OCI-LY7 (cell line): ENCODE measurements at regions not wholly inside any gene's neighbourhood (a gene's known extent, or its start where the extent isn't known, plus 50 kb on each side); places are given as distances from the start of the nearest gene placed in this dataset.
"Not testable (repeated sequence)": the region's sequence is repeated elsewhere in the genome, so short reads cannot be mapped to it uniquely, and the experiment has no call there.

Experiments used
- BruUV-seq: library from RNA; stranded (reverse); fragments of 400-500 nt; replicated peaks from 2 replicates; lab custom pipeline; 2021; lab: Mats Ljungman, UMichigan
- CTCF ChIA-PET: fragments of 300-600 bp; sonication (Branson Sonifier 250); formaldehyde crosslinking; loops from one replicate; lab custom pipeline; 2022; ENCODE audit warnings: antibody characterized with exemption; ENCODE audit not compliant: unreplicated experiment; lab: Charles Lee
- POLR2A ChIA-PET: fragments of 300-600 bp; sonication (Branson Sonifier 250); formaldehyde crosslinking; loops from one replicate; lab custom pipeline; 2022; ENCODE audit warnings: antibody characterized with exemption; lab: Charles Lee
- DNase-seq: peaks from one replicate; pipeline ENCODE4 v3.0.0-alpha.2; 2015; ENCODE audit warnings: low spot score
- H2AFZ ChIP-seq: fragments of 200-600 bp; sonication (generic), shearing (Covaris generic); 2 replicates; pipeline ENCODE4 v1.6.1; 2014; ENCODE audit warnings: mild to moderate bottlenecking, antibody characterized with exemption, low read length, moderate library complexity
- H3K27ac ChIP-seq: fragments of 200-600 bp; sonication (generic); 2 replicates; pipeline ENCODE4 v1.5.1; 2014; ENCODE audit warnings: mixed run types, low read depth, mild to moderate bottlenecking, moderate library complexity, low read length, inconsistent platforms; ENCODE audit not compliant: poor library complexity, severe bottlenecking
- H3K36me3 ChIP-seq: fragments of 200-600 bp; sonication (generic); 2 replicates; pipeline ENCODE4 v1.6.1; 2014; ENCODE audit warnings: mild to moderate bottlenecking, antibody characterized with exemption, low read length, moderate library complexity, mixed read lengths; ENCODE audit not compliant: insufficient read depth
- H3K4me1 ChIP-seq: fragments of 200-600 bp; sonication (generic); 2 replicates; pipeline ENCODE4 v1.5.1; 2014; ENCODE audit warnings: mild to moderate bottlenecking, low read length; ENCODE audit not compliant: insufficient read depth, poor library complexity, severe bottlenecking
- H3K4me2 ChIP-seq: fragments of 200-600 bp; sonication (generic); 2 replicates; pipeline ENCODE4 v1.6.1; 2014; ENCODE audit warnings: mild to moderate bottlenecking, low read length
- H3K4me3 ChIP-seq: fragments of 200-600 bp; sonication (generic); 2 replicates; pipeline ENCODE4 v1.5.1; 2014; ENCODE audit warnings: mild to moderate bottlenecking, low read depth, low read length; ENCODE audit not compliant: poor library complexity, severe bottlenecking
- H3K79me2 ChIP-seq: fragments of 200-600 bp; sonication (generic); 2 replicates; pipeline ENCODE4 v1.6.1; 2016; ENCODE audit warnings: low read depth, mild to moderate bottlenecking, low read length, moderate library complexity, mixed read lengths; ENCODE audit not compliant: insufficient read depth
- H3K9me2 ChIP-seq: fragments of 200-600 bp; sonication (generic); 2 replicates; pipeline ENCODE4 v1.6.1; 2016; ENCODE audit warnings: mild to moderate bottlenecking, low read length, mixed read lengths; ENCODE audit not compliant: insufficient read depth
- H3K9me3 ChIP-seq: fragments of 200-600 bp; sonication (generic); 2 replicates; pipeline ENCODE4 v1.6.1; 2014; ENCODE audit warnings: mild to moderate bottlenecking, mixed run types, low read length, mixed read lengths
- H4K20me1 ChIP-seq: fragments of 200-600 bp; sonication (generic); 2 replicates; pipeline ENCODE4 v1.6.1; 2014; ENCODE audit warnings: mild to moderate bottlenecking, antibody characterized with exemption, low read length, moderate library complexity, mixed read lengths; ENCODE audit not compliant: insufficient read depth
- CTCF ChIP-seq: fragments of 200-600 bp; sonication (generic); conservative IDR thresholded peaks from 2 replicates; pipeline ENCODE4 v1.5.1; 2014; ENCODE audit warnings: mild to moderate bottlenecking, antibody characterized with exemption, low read length, moderate library complexity, mixed read lengths
- EZH2phosphoT487 ChIP-seq: fragments of 200-600 bp; sonication (generic); IDR thresholded peaks from 2 replicates; pipeline ENCODE4 v1.6.1; 2018; ENCODE audit warnings: low read depth, borderline replicate concordance, mild to moderate bottlenecking, mixed run types, antibody characterized with exemption, low read length, moderate library complexity, mixed read lengths
- intact Hi-C: fragments of 100-400 bp; cut with micrococcal nuclease; formaldehyde crosslinking; loops from one replicate; pipeline ENCODE4 v1.10.0; 2022; ENCODE audit not compliant: unreplicated experiment

- ChIA-PET CTCF (no interaction called here), POLR2A (interaction anchor here (0.6 kb wide), 1 partner anchor 227 kb away, joined by 3 read pairs; no protein-coding TSS in a partner anchor)
- H3K9me2 ChIP-seq, result no peaks in the 10 kb centered on the region
- intact Hi-C loops, result no loop called here
- no peaks in the 10 kb centered on the region for H3K36me3 ChIP-seq
- no peak for DNase-seq
- no peak overlapping the region for H3K4me2 ChIP-seq
- H3K9me3 ChIP-seq, result no peaks in the 10 kb centered on the region
- no peaks in the 10 kb centered on the region for H4K20me1 ChIP-seq
- TF ChIP-seq CTCF (no peak), EZH2phosphoT487 (no peak)
- no peak overlapping the region for H3K27ac ChIP-seq
- H3K79me2 ChIP-seq, result no peaks in the 10 kb centered on the region
- no TSS peak for BruUV-seq
- no peak overlapping the region for H3K4me3 ChIP-seq
- no peak overlapping the region for H2AFZ ChIP-seq
- no peaks in the 10 kb centered on the region for H3K4me1 ChIP-seq
Measured at GRCh38 chr3:115292677-115293165, 145.6 kb upstream of the ZBTB20 start.

DNA sequence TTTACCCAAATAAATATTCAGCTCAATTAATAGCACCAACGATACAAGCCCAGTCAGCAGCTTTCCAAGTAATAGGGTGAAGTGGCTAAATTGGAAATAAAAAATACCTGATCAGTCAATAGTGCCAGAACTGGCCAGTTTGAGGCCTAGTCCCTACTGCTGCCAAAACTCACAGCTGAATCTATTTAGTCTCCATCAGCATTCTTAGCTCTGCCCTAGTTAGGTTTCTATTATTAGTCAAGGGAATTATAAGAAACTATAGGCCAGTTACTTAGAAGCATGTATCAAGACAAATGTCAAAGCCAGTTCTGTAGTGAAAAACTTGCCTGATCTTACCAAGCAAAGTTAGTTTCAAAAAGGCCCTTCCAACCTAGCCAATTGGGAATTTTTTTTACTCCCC, 146.2 kb upstream of the ZBTB20 start:
- ChIA-PET POLR2A (interaction anchor here (0.6 kb wide), 1 partner anchor 227 kb away, joined by 3 read pairs; no protein-coding TSS in a partner anchor), CTCF (no interaction called here)
- Histone ChIP-seq H3K4me2 (no peak overlapping the region), H3K36me3 (no peaks in the 10 kb centered on the region), H2AFZ (no peak overlapping the region), H3K9me3 (no peaks in the 10 kb centered on the region), H3K27ac (no peak overlapping the region), H3K4me3 (no peak overlapping the region), H3K9me2 (no peaks in the 10 kb centered on the region), H4K20me1 (no peaks in the 10 kb centered on the region), H3K4me1 (no peaks in the 10 kb centered on the region), H3K79me2 (no peaks in the 10 kb centered on the region)
- intact Hi-C loops, result no loop called here
- no TSS peak for BruUV-seq
- TF ChIP-seq CTCF (no peak), EZH2phosphoT487 (no peak)
- no peak for DNase-seq

DNA sequence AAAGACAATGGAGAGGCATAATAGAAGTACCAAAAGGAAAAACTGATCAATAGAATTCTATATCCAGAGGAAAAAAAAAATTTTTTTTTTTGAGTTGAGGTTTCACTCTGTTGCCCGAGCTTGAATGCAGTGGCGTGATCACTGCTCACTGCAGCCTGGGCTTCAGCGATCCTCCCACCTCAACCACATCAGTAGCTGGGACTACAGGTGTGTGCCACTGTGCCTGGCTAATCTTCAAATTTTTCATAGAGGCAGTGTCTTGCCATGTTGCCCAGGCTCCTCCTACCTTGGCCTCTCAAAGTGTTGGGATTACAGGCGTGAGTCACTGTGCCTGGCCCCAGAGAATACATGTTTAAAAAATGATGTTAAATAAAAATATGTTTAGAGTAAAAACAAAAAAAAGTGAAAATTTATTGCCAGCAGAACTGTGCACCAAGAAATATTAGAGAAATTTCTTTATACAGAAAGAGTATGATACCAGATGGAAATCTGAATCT, 154.3 kb upstream of the ZBTB20 start:
- TF ChIP-seq EZH2phosphoT487 (no peak), CTCF (no peak)
- Histone ChIP-seq H3K36me3 (no peaks in the 10 kb centered on the region), H4K20me1 (no peaks in the 10 kb centered on the region), H3K4me3 (no peak overlapping the region), H3K9me3 (no peaks in the 10 kb centered on the region), H3K27ac (no peak overlapping the region), H2AFZ (no peak overlapping the region), H3K79me2 (no peaks in the 10 kb centered on the region), H3K4me2 (no peak overlapping the region), H3K4me1 (no peaks in the 10 kb centered on the region), H3K9me2 (no peaks in the 10 kb centered on the region)
- intact Hi-C loops, result no loop called here
- ChIA-PET POLR2A (no interaction called here), CTCF (no interaction called here)
- no TSS peak for BruUV-seq
- no peak for DNase-seq

GRCh38 chr3:115317953-115318352, 170.9 kb upstream of the ZBTB20 start:
- CTCF ChIA-PET, H3K4me3 ChIP-seq, H3K36me3 ChIP-seq, H3K9me2 ChIP-seq, H3K4me1 ChIP-seq, BruUV-seq, H2AFZ ChIP-seq, H3K79me2 ChIP-seq, H4K20me1 ChIP-seq, POLR2A ChIA-PET, H3K9me3 ChIP-seq, H3K4me2 ChIP-seq, intact Hi-C loops, H3K27ac ChIP-seq, DNase-seq: not testable (repeated sequence)
